Parathyroid adenoma (tissue), 2 donors: ENCODE measurements at regions not wholly inside any gene's neighbourhood (a gene's known extent, or its start where the extent isn't known, plus 50 kb on each side); places are given as distances from the start of the nearest gene placed in this dataset.

Experiments used
- H2AFZ ChIP-seq: fragments of 300-600 bp; sonication (generic); one replicate; pipeline ENCODE4 v1.7.0; 2017; ENCODE audit warnings: antibody characterized with exemption, mild to moderate bottlenecking
- H3K27ac ChIP-seq: fragments of 300-600 bp; sonication (generic); one replicate; pipeline ENCODE4 v1.7.0; 2017
- H3K27me3 ChIP-seq: fragments of 300-600 bp; sonication (generic); one replicate; pipeline ENCODE4 v1.7.0; 2017; ENCODE audit warnings: low read length; ENCODE audit not compliant: control insufficient read depth, insufficient read depth
- H3K36me3 ChIP-seq: fragments of 300-600 bp; sonication (generic); one replicate; pipeline ENCODE4 v1.7.0; 2017; ENCODE audit warnings: low read length; ENCODE audit not compliant: control insufficient read depth, insufficient read depth
- H3K4me1 ChIP-seq: fragments of 300-600 bp; sonication (generic); one replicate; pipeline ENCODE4 v1.7.0; 2017; ENCODE audit warnings: control low read depth
- H3K4me2 ChIP-seq: fragments of 300-600 bp; sonication (generic); one replicate; pipeline ENCODE4 v1.7.0; 2017; ENCODE audit warnings: low read length
- H3K4me3 ChIP-seq: fragments of 300-600 bp; sonication (generic); one replicate; pipeline ENCODE4 v1.7.0; 2017; ENCODE audit warnings: low read depth, low read length
- H3K79me2 ChIP-seq: fragments of 300-600 bp; sonication (generic); one replicate; pipeline ENCODE4 v1.7.0; 2017; ENCODE audit warnings: control low read depth
- H3K9ac ChIP-seq: fragments of 300-600 bp; sonication (generic); one replicate; pipeline ENCODE4 v1.7.0; 2017; ENCODE audit warnings: mild to moderate bottlenecking
- H3K9me3 ChIP-seq: fragments of 300-600 bp; sonication (generic); one replicate; pipeline ENCODE4 v1.7.0; 2017; ENCODE audit warnings: low read length; ENCODE audit not compliant: control insufficient read depth
- CTCF ChIP-seq: fragments of 300-600 bp; sonication (generic); IDR thresholded peaks from one replicate; pipeline ENCODE4 v1.7.0; 2017; ENCODE audit warnings: antibody characterized with exemption, mild to moderate bottlenecking
- donor health status: primary hyperparathyroidism.

GRCh38 chr19:31894451-31894850, 451.0 kb upstream of the ZNF507 start:
- Histone ChIP-seq H3K4me2 (no peak overlapping the region), H3K27ac (no peak overlapping the region), H3K79me2 (no peaks in the 10 kb centered on the region), H3K9me3 (no peaks in the 10 kb centered on the region), H2AFZ (no peak overlapping the region), H3K36me3 (no peaks in the 10 kb centered on the region), H3K27me3 (no peaks in the 10 kb centered on the region), H3K4me1 (no peaks in the 10 kb centered on the region), H3K9ac (no peak overlapping the region), H3K4me3 (no peak overlapping the region)
- TF ChIP-seq CTCF, result no peak

GRCh38 chr19:31897292-31897691, 448.1 kb upstream of the ZNF507 start:
- TF ChIP-seq CTCF, result no peak
- H3K4me2 ChIP-seq, result no peak overlapping the region
- H3K79me2 ChIP-seq, result no peaks in the 10 kb centered on the region
- no peak overlapping the region for H3K4me3 ChIP-seq
- no peaks in the 10 kb centered on the region for H3K36me3 ChIP-seq
- no peaks in the 10 kb centered on the region for H3K27me3 ChIP-seq
- H3K9me3 ChIP-seq, result no peaks in the 10 kb centered on the region
- H3K9ac ChIP-seq, result no peak overlapping the region
- no peak overlapping the region for H2AFZ ChIP-seq
- H3K27ac ChIP-seq, result no peak overlapping the region
- H3K4me1 ChIP-seq, result no peaks in the 10 kb centered on the region

GRCh38 chr19:31900991-31901390, 444.4 kb upstream of the ZNF507 start:
- Histone ChIP-seq H3K4me3 (no peak overlapping the region), H2AFZ (no peak overlapping the region), H3K4me1 (no peaks in the 10 kb centered on the region), H3K36me3 (no peaks in the 10 kb centered on the region), H3K4me2 (no peak overlapping the region), H3K79me2 (no peaks in the 10 kb centered on the region), H3K9me3 (no peaks in the 10 kb centered on the region), H3K9ac (no peak overlapping the region), H3K27ac (no peak overlapping the region), H3K27me3 (no peaks in the 10 kb centered on the region)
- TF ChIP-seq CTCF, result no peak

- Histone ChIP-seq H3K27ac (no peak overlapping the region), H3K36me3 (no peaks in the 10 kb centered on the region), H3K4me2 (no peak overlapping the region), H3K4me3 (no peak overlapping the region), H3K9ac (no peak overlapping the region), H2AFZ (no peak overlapping the region), H3K79me2 (no peaks in the 10 kb centered on the region), H3K9me3 (no peaks in the 10 kb centered on the region), H3K27me3 (no peaks in the 10 kb centered on the region), H3K4me1 (no peaks in the 10 kb centered on the region)
- no peak for TF ChIP-seq CTCF
Measured at GRCh38 chr19:31902821-31903220, 442.6 kb upstream of the ZNF507 start.

- H3K27ac ChIP-seq, result no peak overlapping the region
- TF ChIP-seq CTCF, result no peak
- no peaks in the 10 kb centered on the region for H3K4me1 ChIP-seq
- H3K4me2 ChIP-seq, result no peak overlapping the region
- no peaks in the 10 kb centered on the region for H3K9me3 ChIP-seq
- no peak overlapping the region for H3K4me3 ChIP-seq
- H3K9ac ChIP-seq, result no peak overlapping the region
- no peaks in the 10 kb centered on the region for H3K27me3 ChIP-seq
- H2AFZ ChIP-seq, result no peak overlapping the region
- H3K79me2 ChIP-seq, result no peaks in the 10 kb centered on the region
- no peaks in the 10 kb centered on the region for H3K36me3 ChIP-seq
Measured at GRCh38 chr19:31903979-31904378, 441.4 kb upstream of the ZNF507 start.
